K562 (cell line): ENCODE measurements at regions not wholly inside any gene's neighbourhood (a gene's known extent, or its start where the extent isn't known, plus 50 kb on each side); places are given as distances from the start of the nearest gene placed in this dataset.

Experiments used
- ATAC-seq: fragments of 200-7000 bp; cut with Tn5 transposase; 3 replicates; pipeline ENCODE4 v1.9.1; 2020; ENCODE audit warnings: moderate library complexity
- BruUV-seq: library from RNA; stranded (reverse); fragments of 400-500 nt; replicated peaks from 2 replicates; lab custom pipeline; 2021; lab: Mats Ljungman, UMichigan
- CTCF ChIA-PET: fragments of 300-600 bp; formaldehyde crosslinking; extraction: SDS; loops from one replicate; lab custom pipeline; 2021; ENCODE audit warnings: low intra/inter-chr PET ratio; lab: Yijun Ruan, JAX
- POLR2A ChIA-PET: fragments of 300-600, 350-650 bp; sonication (Branson Sonifier 250); formaldehyde crosslinking; extraction: SDS; loops from one replicate; lab custom pipeline; 2021; ENCODE audit warnings: antibody characterized with exemption, inconsistent platforms; lab: Yijun Ruan, JAX
- DNase-seq, 4 experiments: peaks; one replicate each; pipeline versions ENCODE4 v3.0.0 to v3.0.0-alpha.2; 2011 to 2018; ENCODE audit warnings: low spot score in 3 of 4, mixed read lengths in 3 of 4; ENCODE audit errors: extremely low read depth in 1 of 4
- FAIRE-seq: peaks from 2 replicates; lab custom pipeline; 2011; peaks lifted over from hg19 to GRCh38; lab: Jason Lieb, UNC
- H2AFZ ChIP-seq: 2 replicates; pipeline ENCODE4 v1.6.0; 2011; ENCODE audit warnings: low read depth, low read length, control low read depth, inconsistent platforms
- H3K27ac ChIP-seq: fragments of 200-600 bp; 3 replicates; pipeline ENCODE4 v1.8.0; 2011; ENCODE audit warnings: low read depth, mild to moderate bottlenecking, control low read depth, inconsistent platforms, low read length, moderate library complexity, mixed read lengths; ENCODE audit errors: extremely low read depth
- H3K27me3 ChIP-seq, 2 experiments: fragments of 300-600 bp in 1 of 2; 2 replicates in 1 of 2; 3 replicates in 1 of 2; pipeline versions ENCODE4 v1.6.0 to v1.8.0; 2011; ENCODE audit warnings: inconsistent platforms in 2 of 2, low read length in 2 of 2, mild to moderate bottlenecking in 1 of 2, mixed read lengths in 1 of 2, moderate library complexity in 1 of 2; ENCODE audit not compliant: control insufficient read depth in 2 of 2, insufficient read depth in 2 of 2
- H3K36me3 ChIP-seq: fragments of 300-600 bp; 3 replicates; pipeline ENCODE4 v1.8.0; 2011; ENCODE audit warnings: mild to moderate bottlenecking, low read length, inconsistent platforms; ENCODE audit not compliant: control insufficient read depth, insufficient read depth
- H3K4me1 ChIP-seq, 2 experiments: fragments of 200-600 bp in 1 of 2; replicated peaks in 1 of 2; 2 replicates in 1 of 2; 3 replicates in 1 of 2; pipeline versions ENCODE4 v1.5.1 to v1.8.0; 2011; ENCODE audit warnings: inconsistent platforms in 2 of 2, low read length in 2 of 2, mild to moderate bottlenecking in 1 of 2, mixed read lengths in 1 of 2, moderate library complexity in 1 of 2; ENCODE audit not compliant: control insufficient read depth in 2 of 2, insufficient read depth in 2 of 2
- H3K4me2 ChIP-seq: 2 replicates; pipeline ENCODE4 v1.6.1; 2011; ENCODE audit warnings: low read length, control low read depth, inconsistent platforms, mixed read lengths; ENCODE audit not compliant: insufficient read depth
- H3K4me3 ChIP-seq: fragments of 200-600 bp; sonication (generic), shearing (Covaris generic); 2 replicates; pipeline ENCODE4 v1.5.1; 2016; ENCODE audit warnings: control low read depth, inconsistent platforms
- H3K79me2 ChIP-seq: fragments of 200-600 bp; 3 replicates; pipeline ENCODE4 v1.8.0; 2011; ENCODE audit warnings: low read length, inconsistent platforms; ENCODE audit not compliant: control insufficient read depth, insufficient read depth
- H3K9ac ChIP-seq, 2 experiments: 2 replicates each; pipeline versions ENCODE4 v1.6.0 to v1.6.1; 2011; ENCODE audit warnings: low read depth in 2 of 2, low read length in 2 of 2, control low read depth in 1 of 2, inconsistent platforms in 1 of 2, mild to moderate bottlenecking in 1 of 2, mixed read lengths in 1 of 2; ENCODE audit not compliant: insufficient read depth in 1 of 2
- H3K9me1 ChIP-seq: one replicate; pipeline ENCODE4 v1.6.0; 2011; ENCODE audit warnings: inconsistent platforms, mild to moderate bottlenecking, low read length, moderate library complexity; ENCODE audit not compliant: control insufficient read depth, insufficient read depth
- H3K9me3 ChIP-seq: replicated peaks from 2 replicates; pipeline ENCODE4 v1.5.1; 2011; ENCODE audit warnings: low read depth, low read length, inconsistent platforms; ENCODE audit not compliant: control insufficient read depth, insufficient read depth
- H4K20me1 ChIP-seq: replicated peaks from 2 replicates; pipeline ENCODE4 v1.6.1; 2011; ENCODE audit warnings: low read length, inconsistent platforms, mixed read lengths; ENCODE audit not compliant: control insufficient read depth, insufficient read depth
- CXXC5 ChIP-seq: fragments of 250-450 bp; sonication (Bioruptor Pico); IDR thresholded peaks from 2 replicates; pipeline ENCODE4 v1.8.0; 2022; ENCODE audit warnings: inconsistent platforms, mild to moderate bottlenecking, moderate library complexity
- KDM4B ChIP-seq, 2 experiments: fragments of 450-650 bp in 1 of 2; sonication (generic) in 1 of 2; IDR thresholded peaks; 2 replicates each; pipeline ENCODE4 v1.6.1; 2016 to 2017; ENCODE audit warnings: borderline replicate concordance in 2 of 2, antibody characterized with exemption in 1 of 2, low read depth in 1 of 2, mild to moderate bottlenecking in 1 of 2
- MXI1 ChIP-seq: IDR thresholded peaks from 2 replicates; pipeline ENCODE4 v1.6.1; 2011; ENCODE audit warnings: low read depth, mild to moderate bottlenecking, improper control_type of control experiment, low read length
- NFE2 ChIP-seq: IDR thresholded peaks from 2 replicates; pipeline ENCODE4 v1.6.1; 2014; ENCODE audit warnings: antibody characterized with exemption, low read depth
- PTTG1 ChIP-seq: fragments of 450-650 bp; IDR thresholded peaks from 2 replicates; pipeline ENCODE4 v1.6.1; 2016; ENCODE audit warnings: low read depth, mild to moderate bottlenecking, missing genetic modification characterization, missing compliant biosample characterization
- ZKSCAN1 ChIP-seq: fragments of 150-350 bp; IDR thresholded peaks from 2 replicates; pipeline ENCODE4 v1.6.1; 2016; ENCODE audit warnings: low read depth, low read length
- ZNF431 ChIP-seq: sonication (generic); formaldehyde crosslinking; IDR thresholded peaks from 2 replicates; pipeline ENCODE4 v1.8.0; 2022; ENCODE audit warnings: mild to moderate bottlenecking, missing genetic modification reagents
- WGBS: fragments of 100-300 bp; shearing (Covaris generic); methylation state at CpG from one replicate; pipeline ENCODE4 v1.1.6; 2016; ENCODE audit warnings: low coverage, mixed read lengths; ENCODE audit not compliant: insufficient coverage; ENCODE audit errors: missing lambda C conversion rate; 5-methylcytosine and 5-hydroxymethylcytosine counted together
- in situ Hi-C: fragments of 300-500 bp; cut with MboI; formaldehyde crosslinking; loops from 4 replicates; pipeline ENCODE4 v1.15.0; 2018; ENCODE audit warnings: inconsistent platforms, mixed read lengths
- intact Hi-C: fragments of 100-400 bp; cut with micrococcal nuclease; formaldehyde crosslinking; loops from 2 replicates; pipeline ENCODE4 v1.14.2; 2022
- TF ChIP-seq, protein P1 (sequence below): fragments of 450-650 bp; formaldehyde crosslinking; IDR thresholded peaks from 2 replicates; pipeline ENCODE4 v1.4.0; 2022; ENCODE audit warnings: missing genetic modification characterization
- TF ChIP-seq, protein P2 (sequence below): fragments of 450-650 bp; IDR thresholded peaks from 2 replicates; pipeline ENCODE4 v1.6.1; 2016; ENCODE audit warnings: mild to moderate bottlenecking, moderate library complexity

DNA sequence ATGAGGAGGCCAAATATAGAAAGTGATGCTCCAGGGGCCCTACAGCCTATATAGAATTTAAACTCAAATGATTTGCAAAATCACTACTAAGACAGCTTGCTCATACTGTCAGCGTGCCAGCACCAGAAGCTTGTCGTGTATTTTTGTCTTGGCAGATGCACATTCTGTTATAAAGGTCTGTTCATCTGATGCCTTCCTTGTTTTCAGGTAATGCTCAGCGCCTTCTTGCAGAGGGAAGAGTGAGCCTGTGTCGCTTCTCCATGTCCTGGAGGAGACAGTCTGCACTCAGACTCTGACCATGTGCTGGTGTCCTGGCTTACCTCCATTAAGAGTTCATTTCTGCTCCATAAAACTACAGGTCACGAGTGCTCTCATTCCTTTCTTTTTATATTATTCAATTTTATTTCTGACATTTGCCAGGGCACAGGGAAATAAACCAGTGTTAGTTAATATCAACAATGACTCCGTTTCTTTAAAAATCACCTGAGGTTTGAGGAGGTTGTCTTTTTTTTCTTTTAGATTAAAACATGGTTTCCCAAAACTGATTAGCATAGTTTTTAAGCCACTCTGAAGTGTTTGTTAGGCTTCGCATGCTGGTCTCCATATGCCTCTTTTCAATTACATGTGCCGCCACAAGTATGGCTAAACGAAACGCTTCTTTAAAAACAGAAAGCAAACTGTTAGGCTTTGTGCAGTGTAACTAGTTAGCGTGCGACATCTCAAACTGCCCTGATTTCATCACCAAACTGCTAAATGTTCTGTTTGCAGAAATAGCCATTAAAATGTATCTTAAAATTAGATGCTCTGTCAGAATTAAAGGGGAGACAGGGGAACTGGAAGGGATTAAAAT lies 215.2 kb upstream of the GK2 start:
- POLR2A ChIA-PET, result interaction anchor here (1.6 kb wide), 1 partner anchor 7 kb away, joined by 4 read pairs; no protein-coding TSS in a partner anchor
- CTCF ChIA-PET, result no interaction called here
- no TSS peak for BruUV-seq
- TF ChIP-seq, protein P1, sequence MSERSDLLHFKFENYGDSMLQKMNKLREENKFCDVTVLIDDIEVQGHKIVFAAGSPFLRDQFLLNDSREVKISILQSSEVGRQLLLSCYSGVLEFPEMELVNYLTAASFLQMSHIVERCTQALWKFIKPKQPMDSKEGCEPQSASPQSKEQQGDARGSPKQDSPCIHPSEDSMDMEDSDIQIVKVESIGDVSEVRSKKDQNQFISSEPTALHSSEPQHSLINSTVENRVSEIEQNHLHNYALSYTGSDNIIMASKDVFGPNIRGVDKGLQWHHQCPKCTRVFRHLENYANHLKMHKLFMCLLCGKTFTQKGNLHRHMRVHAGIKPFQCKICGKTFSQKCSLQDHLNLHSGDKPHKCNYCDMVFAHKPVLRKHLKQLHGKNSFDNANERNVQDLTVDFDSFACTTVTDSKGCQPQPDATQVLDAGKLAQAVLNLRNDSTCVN (CRISPR knock-in tag), result no peak
- TF ChIP-seq KDM4B (IDR thresholded peaks at IDR 0.05; ENCODE audit: borderline replicate concordance in 2 of 2, low read depth in 1 of 2) (no peak), ZKSCAN1 (no peak), CXXC5 (CRISPR knock-in tag) (no peak), NFE2 (no peak), MXI1 (no peak), PTTG1 (tag) (no peak), ZNF431 (CRISPR knock-in tag) (no peak)
- TF ChIP-seq, protein P2, sequence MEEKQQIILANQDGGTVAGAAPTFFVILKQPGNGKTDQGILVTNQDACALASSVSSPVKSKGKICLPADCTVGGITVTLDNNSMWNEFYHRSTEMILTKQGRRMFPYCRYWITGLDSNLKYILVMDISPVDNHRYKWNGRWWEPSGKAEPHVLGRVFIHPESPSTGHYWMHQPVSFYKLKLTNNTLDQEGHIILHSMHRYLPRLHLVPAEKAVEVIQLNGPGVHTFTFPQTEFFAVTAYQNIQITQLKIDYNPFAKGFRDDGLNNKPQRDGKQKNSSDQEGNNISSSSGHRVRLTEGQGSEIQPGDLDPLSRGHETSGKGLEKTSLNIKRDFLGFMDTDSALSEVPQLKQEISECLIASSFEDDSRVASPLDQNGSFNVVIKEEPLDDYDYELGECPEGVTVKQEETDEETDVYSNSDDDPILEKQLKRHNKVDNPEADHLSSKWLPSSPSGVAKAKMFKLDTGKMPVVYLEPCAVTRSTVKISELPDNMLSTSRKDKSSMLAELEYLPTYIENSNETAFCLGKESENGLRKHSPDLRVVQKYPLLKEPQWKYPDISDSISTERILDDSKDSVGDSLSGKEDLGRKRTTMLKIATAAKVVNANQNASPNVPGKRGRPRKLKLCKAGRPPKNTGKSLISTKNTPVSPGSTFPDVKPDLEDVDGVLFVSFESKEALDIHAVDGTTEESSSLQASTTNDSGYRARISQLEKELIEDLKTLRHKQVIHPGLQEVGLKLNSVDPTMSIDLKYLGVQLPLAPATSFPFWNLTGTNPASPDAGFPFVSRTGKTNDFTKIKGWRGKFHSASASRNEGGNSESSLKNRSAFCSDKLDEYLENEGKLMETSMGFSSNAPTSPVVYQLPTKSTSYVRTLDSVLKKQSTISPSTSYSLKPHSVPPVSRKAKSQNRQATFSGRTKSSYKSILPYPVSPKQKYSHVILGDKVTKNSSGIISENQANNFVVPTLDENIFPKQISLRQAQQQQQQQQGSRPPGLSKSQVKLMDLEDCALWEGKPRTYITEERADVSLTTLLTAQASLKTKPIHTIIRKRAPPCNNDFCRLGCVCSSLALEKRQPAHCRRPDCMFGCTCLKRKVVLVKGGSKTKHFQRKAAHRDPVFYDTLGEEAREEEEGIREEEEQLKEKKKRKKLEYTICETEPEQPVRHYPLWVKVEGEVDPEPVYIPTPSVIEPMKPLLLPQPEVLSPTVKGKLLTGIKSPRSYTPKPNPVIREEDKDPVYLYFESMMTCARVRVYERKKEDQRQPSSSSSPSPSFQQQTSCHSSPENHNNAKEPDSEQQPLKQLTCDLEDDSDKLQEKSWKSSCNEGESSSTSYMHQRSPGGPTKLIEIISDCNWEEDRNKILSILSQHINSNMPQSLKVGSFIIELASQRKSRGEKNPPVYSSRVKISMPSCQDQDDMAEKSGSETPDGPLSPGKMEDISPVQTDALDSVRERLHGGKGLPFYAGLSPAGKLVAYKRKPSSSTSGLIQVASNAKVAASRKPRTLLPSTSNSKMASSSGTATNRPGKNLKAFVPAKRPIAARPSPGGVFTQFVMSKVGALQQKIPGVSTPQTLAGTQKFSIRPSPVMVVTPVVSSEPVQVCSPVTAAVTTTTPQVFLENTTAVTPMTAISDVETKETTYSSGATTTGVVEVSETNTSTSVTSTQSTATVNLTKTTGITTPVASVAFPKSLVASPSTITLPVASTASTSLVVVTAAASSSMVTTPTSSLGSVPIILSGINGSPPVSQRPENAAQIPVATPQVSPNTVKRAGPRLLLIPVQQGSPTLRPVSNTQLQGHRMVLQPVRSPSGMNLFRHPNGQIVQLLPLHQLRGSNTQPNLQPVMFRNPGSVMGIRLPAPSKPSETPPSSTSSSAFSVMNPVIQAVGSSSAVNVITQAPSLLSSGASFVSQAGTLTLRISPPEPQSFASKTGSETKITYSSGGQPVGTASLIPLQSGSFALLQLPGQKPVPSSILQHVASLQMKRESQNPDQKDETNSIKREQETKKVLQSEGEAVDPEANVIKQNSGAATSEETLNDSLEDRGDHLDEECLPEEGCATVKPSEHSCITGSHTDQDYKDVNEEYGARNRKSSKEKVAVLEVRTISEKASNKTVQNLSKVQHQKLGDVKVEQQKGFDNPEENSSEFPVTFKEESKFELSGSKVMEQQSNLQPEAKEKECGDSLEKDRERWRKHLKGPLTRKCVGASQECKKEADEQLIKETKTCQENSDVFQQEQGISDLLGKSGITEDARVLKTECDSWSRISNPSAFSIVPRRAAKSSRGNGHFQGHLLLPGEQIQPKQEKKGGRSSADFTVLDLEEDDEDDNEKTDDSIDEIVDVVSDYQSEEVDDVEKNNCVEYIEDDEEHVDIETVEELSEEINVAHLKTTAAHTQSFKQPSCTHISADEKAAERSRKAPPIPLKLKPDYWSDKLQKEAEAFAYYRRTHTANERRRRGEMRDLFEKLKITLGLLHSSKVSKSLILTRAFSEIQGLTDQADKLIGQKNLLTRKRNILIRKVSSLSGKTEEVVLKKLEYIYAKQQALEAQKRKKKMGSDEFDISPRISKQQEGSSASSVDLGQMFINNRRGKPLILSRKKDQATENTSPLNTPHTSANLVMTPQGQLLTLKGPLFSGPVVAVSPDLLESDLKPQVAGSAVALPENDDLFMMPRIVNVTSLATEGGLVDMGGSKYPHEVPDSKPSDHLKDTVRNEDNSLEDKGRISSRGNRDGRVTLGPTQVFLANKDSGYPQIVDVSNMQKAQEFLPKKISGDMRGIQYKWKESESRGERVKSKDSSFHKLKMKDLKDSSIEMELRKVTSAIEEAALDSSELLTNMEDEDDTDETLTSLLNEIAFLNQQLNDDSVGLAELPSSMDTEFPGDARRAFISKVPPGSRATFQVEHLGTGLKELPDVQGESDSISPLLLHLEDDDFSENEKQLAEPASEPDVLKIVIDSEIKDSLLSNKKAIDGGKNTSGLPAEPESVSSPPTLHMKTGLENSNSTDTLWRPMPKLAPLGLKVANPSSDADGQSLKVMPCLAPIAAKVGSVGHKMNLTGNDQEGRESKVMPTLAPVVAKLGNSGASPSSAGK, result peak; percentile 29; the same call in 1 of the 2 replicates

More for the DNA sequence above, 215.2 kb upstream of the GK2 start:
- in situ Hi-C loops (no loop called here), intact Hi-C loops (no loop called here)
- no peak for FAIRE-seq
- Histone ChIP-seq H4K20me1 (no peaks in the 10 kb centered on the region), H3K27ac (no peak overlapping the region), H3K36me3 (no peaks in the 10 kb centered on the region), H2AFZ (peak overlapping the region; percentile 68; the same call in 1 of the 2 replicates), H3K4me2 (no peak overlapping the region), H3K27me3 (no peaks in the 10 kb centered on the region), H3K9me3 (no peaks in the 10 kb centered on the region), H3K4me1 (peaks cover 0 to 9% of the 10 kb centered on the region in 2 experiments; a peak in 2 of 5 replicates), H3K9ac (no peak overlapping the region), H3K9me1 (no peaks in the 10 kb centered on the region), H3K79me2 (no peaks in the 10 kb centered on the region), H3K4me3 (no peak overlapping the region)
- ATAC-seq, result 0 out of 3 replicates have a peak, but pooled peaks have one; percentile 37
- DNase-seq, result no peak
- 61% methylated on average over 12 of the region's 12 CpGs for WGBS
